ENCODE measurements at regions not wholly inside any gene's neighbourhood (a gene's known extent, or its start where the extent isn't known, plus 50 kb on each side); places are given as distances from the start of the nearest gene placed in this dataset.

GRCh38 chr2:236512902-236513435 is 56.7 kb upstream of the ACKR3 start:
- H3K4me3 ChIP-seq (ENCODE audit: control insufficient read depth, low read depth, low read length): no peak overlapping the region
- peak; percentile 57 for DNase-seq (ENCODE audit: low read depth)
- peak; percentile 87 for TF ChIP-seq CTCF (conservative IDR thresholded peaks at IDR 0.05; ENCODE audit: control insufficient read depth, insufficient read depth, low read depth, low read length)

GRCh38 chr2:236513956-236514355 is 55.7 kb upstream of the ACKR3 start:
- no peak for DNase-seq (ENCODE audit: low read depth)
- H3K4me3 ChIP-seq (ENCODE audit: control insufficient read depth, low read depth, low read length): no peak overlapping the region
- no peak for TF ChIP-seq CTCF (conservative IDR thresholded peaks at IDR 0.05; ENCODE audit: control insufficient read depth, insufficient read depth, low read depth, low read length)

GRCh38 chr2:236516708-236517107 is 52.9 kb upstream of the ACKR3 start:
- TF ChIP-seq CTCF (conservative IDR thresholded peaks at IDR 0.05; ENCODE audit: control insufficient read depth, insufficient read depth, low read depth, low read length): no peak
- no peak overlapping the region for H3K4me3 ChIP-seq (ENCODE audit: control insufficient read depth, low read depth, low read length)
- no peak for DNase-seq (ENCODE audit: low read depth)

- DNase-seq (ENCODE audit: low read depth): no peak
- H3K4me3 ChIP-seq (ENCODE audit: control insufficient read depth, low read depth, low read length): no peak overlapping the region
- TF ChIP-seq CTCF (conservative IDR thresholded peaks at IDR 0.05; ENCODE audit: control insufficient read depth, insufficient read depth, low read depth, low read length): no peak
Measured at GRCh38 chr2:236517251-236518031, 52.2 kb upstream of the ACKR3 start.

Measured in fibroblast of mammary gland (primary cell).